GM12878 (cell line): ENCODE measurements at regions not wholly inside any gene's neighbourhood (a gene's known extent, or its start where the extent isn't known, plus 50 kb on each side); places are given as distances from the start of the nearest gene placed in this dataset.

Experiments used
- CEBPZ ChIP-seq: fragments of 150-350 bp; IDR thresholded peaks from 2 replicates; pipeline ENCODE4 v1.6.1; 2016; ENCODE audit warnings: low read depth, low read length
- CHD2 ChIP-seq: IDR thresholded peaks from 2 replicates; pipeline ENCODE4 v1.6.1; 2011; ENCODE audit warnings: low read depth, low read length, improper control_type of control experiment, borderline replicate concordance
- CHD4 ChIP-seq: fragments of 200-600 bp; sonication (generic); IDR thresholded peaks from 2 replicates; pipeline ENCODE4 v1.6.1; 2016; ENCODE audit warnings: mild to moderate bottlenecking
- CTCF ChIP-seq, 3 experiments: IDR thresholded peaks in 2 of 3; conservative IDR thresholded peaks in 1 of 3; 2 replicates each; pipeline ENCODE4 v1.5.1; 2011; ENCODE audit warnings: low read depth in 3 of 3, low read length in 3 of 3, mild to moderate bottlenecking in 3 of 3, control low read depth in 2 of 3, moderate library complexity in 2 of 3, inconsistent platforms in 1 of 3, mixed read lengths in 1 of 3; ENCODE audit not compliant: control insufficient read depth in 2 of 3, insufficient read depth in 1 of 3; ENCODE audit errors: extremely low read depth in 1 of 3
- DPF2 ChIP-seq: fragments of 450-650 bp; IDR thresholded peaks from 2 replicates; pipeline ENCODE4 v1.6.1; 2017; ENCODE audit warnings: mild to moderate bottlenecking
- EGR1 ChIP-seq, 2 experiments: IDR thresholded peaks; 1 replicate in 1 of 2; 2 replicates in 1 of 2; pipeline ENCODE4 v1.6.1; 2011 to 2012; ENCODE audit warnings: low read depth in 2 of 2, low read length in 2 of 2, borderline replicate concordance in 1 of 2, mild to moderate bottlenecking in 1 of 2, moderate library complexity in 1 of 2
- MEF2B ChIP-seq: fragments of 450-650 bp; IDR thresholded peaks from 2 replicates; pipeline ENCODE4 v1.6.1; 2018; ENCODE audit warnings: mild to moderate bottlenecking, moderate library complexity; ENCODE audit not compliant: partially characterized antibody, poor library complexity, severe bottlenecking
- MYC ChIP-seq: IDR thresholded peaks from 2 replicates; pipeline ENCODE4 v1.6.1; 2011; ENCODE audit warnings: mild to moderate bottlenecking, low read length, moderate library complexity, inconsistent platforms; ENCODE audit not compliant: insufficient read depth, insufficient replicate concordance, insufficient read length, severe bottlenecking
- NFXL1 ChIP-seq: fragments of 450-650 bp; IDR thresholded peaks from 2 replicates; pipeline ENCODE4 v1.6.1; 2017; ENCODE audit warnings: antibody characterized with exemption, mild to moderate bottlenecking, borderline replicate concordance
- POLR2A ChIP-seq: IDR thresholded peaks from 2 replicates; pipeline ENCODE4 v1.6.1; 2011; ENCODE audit warnings: low read depth, mild to moderate bottlenecking, low read length
- POLR2AphosphoS5 ChIP-seq: IDR thresholded peaks from 2 replicates; pipeline ENCODE4 v1.6.1; 2011; ENCODE audit warnings: mild to moderate bottlenecking, low read length, inconsistent platforms
- RAD21 ChIP-seq: IDR thresholded peaks from 2 replicates; pipeline ENCODE4 v1.6.1; 2011; ENCODE audit warnings: mild to moderate bottlenecking, low read depth, low read length, moderate library complexity; ENCODE audit not compliant: insufficient read depth
- REST ChIP-seq: IDR thresholded peaks from 2 replicates; pipeline ENCODE4 v1.6.1; 2012; ENCODE audit warnings: mild to moderate bottlenecking, low read depth, low read length

GRCh38 chr1:208653426-208653825 is 409.2 kb upstream of the PLXNA2 start:
- TF ChIP-seq POLR2AphosphoS5: no peak
- TF ChIP-seq REST: no peak
- TF ChIP-seq POLR2A: no peak
- no peak for TF ChIP-seq DPF2
- TF ChIP-seq CEBPZ: no peak
- no peak for TF ChIP-seq RAD21
- TF ChIP-seq CHD4: no peak
- no peak for TF ChIP-seq CHD2
- TF ChIP-seq MYC: no peak
- no peak for TF ChIP-seq EGR1 (IDR thresholded peaks at IDR 0.05; ENCODE audit: borderline replicate concordance in 1 of 2, low read depth in 2 of 2, low read length in 2 of 2)
- TF ChIP-seq NFXL1: no peak
- no peak for TF ChIP-seq MEF2B
- TF ChIP-seq CTCF (IDR thresholded peaks at IDR 0.05 in 2 of 3, conservative IDR thresholded peaks at IDR 0.05 in 1 of 3; ENCODE audit: control insufficient read depth in 2 of 3, extremely low read depth in 1 of 3, insufficient read depth in 1 of 3, low read depth in 3 of 3, low read length in 3 of 3): no peak
